ENCODE measurements at regions not wholly inside any gene's neighbourhood (a gene's known extent, or its start where the extent isn't known, plus 50 kb on each side); places are given as distances from the start of the nearest gene placed in this dataset.

DNA sequence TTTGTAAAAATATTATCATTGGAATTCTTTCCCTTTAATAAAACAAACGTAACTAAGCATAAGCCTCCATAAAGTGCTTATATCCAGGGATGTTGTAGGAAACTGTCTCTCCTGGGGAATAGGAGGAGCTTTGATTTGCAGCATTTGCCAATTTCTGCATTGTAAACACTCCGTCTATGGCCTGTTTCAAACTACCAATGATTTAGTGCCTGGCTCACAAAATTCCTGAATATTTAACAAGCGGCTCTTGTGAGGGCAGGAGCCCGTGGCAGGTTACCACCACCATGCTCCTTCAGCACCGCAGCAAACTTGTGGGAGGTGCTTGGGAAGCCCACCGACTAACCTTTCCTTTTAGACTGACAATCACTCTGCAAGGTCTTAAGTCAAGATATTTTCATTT lies 520.3 kb downstream of the SOX11 start:
- no peak overlapping the region for H3K4me2 ChIP-seq (ENCODE audit: low read length)
- ChIA-PET CTCF (no interaction called here), POLR2A (ENCODE audit: unreplicated experiment) (no interaction called here)
- no peaks in the 10 kb centered on the region for H3F3A ChIP-seq (ENCODE audit: low read length, unreplicated experiment)
- BruUV-seq (replicated peaks): no TSS peak
- H4K20me1 ChIP-seq (ENCODE audit: low read length): no peaks in the 10 kb centered on the region
- no peaks in the 10 kb centered on the region for H3K79me2 ChIP-seq (ENCODE audit: low read length)
- no peak overlapping the region for H3K4me3 ChIP-seq (ENCODE audit: low read length)
- no peaks in the 10 kb centered on the region for H3K36me3 ChIP-seq (ENCODE audit: low read depth, low read length)
- no peak overlapping the region for H3K9ac ChIP-seq (ENCODE audit: low read length)
- TF ChIP-seq EZH2phosphoT487 (IDR thresholded peaks at IDR 0.05; ENCODE audit: borderline replicate concordance, low read length): no peak
- no peak for TF ChIP-seq EZH2 (IDR thresholded peaks at IDR 0.05; ENCODE audit: low read length, unreplicated experiment)
- TF ChIP-seq, protein P1, sequence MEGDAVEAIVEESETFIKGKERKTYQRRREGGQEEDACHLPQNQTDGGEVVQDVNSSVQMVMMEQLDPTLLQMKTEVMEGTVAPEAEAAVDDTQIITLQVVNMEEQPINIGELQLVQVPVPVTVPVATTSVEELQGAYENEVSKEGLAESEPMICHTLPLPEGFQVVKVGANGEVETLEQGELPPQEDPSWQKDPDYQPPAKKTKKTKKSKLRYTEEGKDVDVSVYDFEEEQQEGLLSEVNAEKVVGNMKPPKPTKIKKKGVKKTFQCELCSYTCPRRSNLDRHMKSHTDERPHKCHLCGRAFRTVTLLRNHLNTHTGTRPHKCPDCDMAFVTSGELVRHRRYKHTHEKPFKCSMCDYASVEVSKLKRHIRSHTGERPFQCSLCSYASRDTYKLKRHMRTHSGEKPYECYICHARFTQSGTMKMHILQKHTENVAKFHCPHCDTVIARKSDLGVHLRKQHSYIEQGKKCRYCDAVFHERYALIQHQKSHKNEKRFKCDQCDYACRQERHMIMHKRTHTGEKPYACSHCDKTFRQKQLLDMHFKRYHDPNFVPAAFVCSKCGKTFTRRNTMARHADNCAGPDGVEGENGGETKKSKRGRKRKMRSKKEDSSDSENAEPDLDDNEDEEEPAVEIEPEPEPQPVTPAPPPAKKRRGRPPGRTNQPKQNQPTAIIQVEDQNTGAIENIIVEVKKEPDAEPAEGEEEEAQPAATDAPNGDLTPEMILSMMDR (conservative IDR thresholded peaks at IDR 0.05; ENCODE audit: low read depth, low read length): no peak
- no peaks in the 10 kb centered on the region for H3K9me2 ChIP-seq (replicated peaks; ENCODE audit: low read length)
- peaks cover 11% of the 10 kb centered on the region; the same call in 1 of the 2 replicates for H3K27me3 ChIP-seq (ENCODE audit: low read length)
- DNase-seq (no peak), ATAC-seq (no peak)
- H3K9me3 ChIP-seq (ENCODE audit: low read length): no peaks in the 10 kb centered on the region
- H2AFZ ChIP-seq (ENCODE audit: low read length): no peak overlapping the region
- intact Hi-C loops (cut with micrococcal nuclease): no loop called here
- H3K4me1 ChIP-seq (ENCODE audit: insufficient read depth, low read length): no peaks in the 10 kb centered on the region
- no peak overlapping the region for H3K27ac ChIP-seq (ENCODE audit: low read length)

DNA sequence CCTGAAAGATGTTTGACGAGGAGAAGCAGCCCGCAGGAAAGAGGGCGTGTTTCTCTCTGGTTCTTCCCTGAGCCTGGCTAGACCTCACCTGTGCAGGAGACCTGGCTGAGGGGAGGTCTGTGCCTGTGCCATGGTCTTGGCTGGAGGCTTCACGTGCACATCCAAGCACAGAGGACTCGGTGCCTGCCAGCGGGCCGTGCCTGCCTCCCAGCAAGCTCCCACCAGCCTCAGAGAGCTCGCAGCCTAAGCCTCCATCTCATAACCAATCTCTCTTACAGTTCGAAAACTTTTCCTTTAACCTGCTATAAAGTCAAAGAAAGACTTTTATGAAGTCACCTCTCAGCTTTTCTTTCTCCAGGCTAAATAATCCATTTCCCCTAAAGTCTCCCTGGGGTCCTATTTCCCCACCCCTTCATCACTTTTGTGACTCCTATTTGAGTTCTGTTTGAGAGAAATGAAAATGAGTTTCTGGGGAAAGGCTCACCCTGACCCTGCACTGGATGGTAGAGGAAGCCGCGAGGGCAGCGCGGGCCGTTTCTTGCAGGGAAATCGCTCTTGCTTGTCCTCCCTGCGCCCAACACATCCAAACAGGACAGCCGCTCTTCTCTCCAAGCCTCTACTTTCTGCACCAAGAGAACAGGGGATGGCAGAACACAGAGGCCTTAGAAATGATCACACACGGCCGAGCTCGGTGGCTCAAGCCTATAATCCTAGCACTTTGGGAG lies 521.0 kb downstream of the SOX11 start:
- Histone ChIP-seq H3K4me2 (ENCODE audit: low read length) (no peak overlapping the region), H3K4me1 (ENCODE audit: insufficient read depth, low read length) (no peaks in the 10 kb centered on the region), H3K9me2 (replicated peaks; ENCODE audit: low read length) (no peaks in the 10 kb centered on the region), H3K9ac (ENCODE audit: low read length) (no peak overlapping the region), H2AFZ (ENCODE audit: low read length) (no peak overlapping the region), H4K20me1 (ENCODE audit: low read length) (no peaks in the 10 kb centered on the region), H3K36me3 (ENCODE audit: low read depth, low read length) (no peaks in the 10 kb centered on the region), H3K27me3 (ENCODE audit: low read length) (peaks cover 11% of the 10 kb centered on the region; the same call in 1 of the 2 replicates), H3K79me2 (ENCODE audit: low read length) (no peaks in the 10 kb centered on the region), H3K9me3 (ENCODE audit: low read length) (no peaks in the 10 kb centered on the region), H3K4me3 (ENCODE audit: low read length) (no peak overlapping the region), H3F3A (ENCODE audit: low read length, unreplicated experiment) (no peaks in the 10 kb centered on the region), H3K27ac (ENCODE audit: low read length) (no peak overlapping the region)
- no TSS peak for BruUV-seq (replicated peaks)
- intact Hi-C loops (cut with micrococcal nuclease): no loop called here
- POLR2A ChIA-PET (ENCODE audit: unreplicated experiment): no interaction called here
- ATAC-seq (no peak), DNase-seq (no peak)
- TF ChIP-seq EZH2 (IDR thresholded peaks at IDR 0.05; ENCODE audit: low read length, unreplicated experiment) (no peak), EZH2phosphoT487 (IDR thresholded peaks at IDR 0.05; ENCODE audit: borderline replicate concordance, low read length) (no peak)
- CTCF ChIA-PET: no interaction called here

DNA sequence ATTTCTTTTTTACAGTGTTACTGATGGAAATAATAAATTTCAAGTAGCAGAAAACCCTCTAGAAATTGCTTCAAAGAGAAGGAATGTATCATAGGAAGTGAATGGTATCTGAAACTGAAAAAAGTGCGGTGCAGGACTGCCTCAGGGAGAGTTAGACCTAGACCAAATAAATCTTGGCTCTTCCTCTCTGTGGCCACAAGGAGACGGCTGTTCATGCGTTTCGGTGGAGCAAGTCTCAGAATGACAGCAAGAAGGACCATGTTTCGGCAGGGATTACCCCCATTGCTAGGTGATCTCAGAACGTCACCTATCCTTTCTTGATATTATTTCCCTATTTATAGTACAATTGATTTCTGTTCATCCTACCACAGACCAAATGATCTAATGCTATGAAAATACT lies 522.3 kb downstream of the SOX11 start:
- H3K9me2 ChIP-seq (replicated peaks; ENCODE audit: low read length): no peaks in the 10 kb centered on the region
- DNase-seq: no peak
- ATAC-seq: no peak
- intact Hi-C loops (cut with micrococcal nuclease): no loop called here
- TF ChIP-seq EZH2phosphoT487 (IDR thresholded peaks at IDR 0.05; ENCODE audit: borderline replicate concordance, low read length): no peak
- TF ChIP-seq EZH2 (IDR thresholded peaks at IDR 0.05; ENCODE audit: low read length, unreplicated experiment): no peak
- TF ChIP-seq, protein P1 (conservative IDR thresholded peaks at IDR 0.05; ENCODE audit: low read depth, low read length): 0 out of 2 replicates have a peak, but pooled peaks have one; percentile 8
- CTCF ChIA-PET: no interaction called here
- peaks cover 11% of the 10 kb centered on the region; the same call in 1 of the 2 replicates for H3K27me3 ChIP-seq (ENCODE audit: low read length)
- H3K79me2 ChIP-seq (ENCODE audit: low read length): no peaks in the 10 kb centered on the region
- no peaks in the 10 kb centered on the region for H3F3A ChIP-seq (ENCODE audit: low read length, unreplicated experiment)
- no peaks in the 10 kb centered on the region for H3K36me3 ChIP-seq (ENCODE audit: low read depth, low read length)
- H3K9ac ChIP-seq (ENCODE audit: low read length): no peak overlapping the region
- no peaks in the 10 kb centered on the region for H3K4me1 ChIP-seq (ENCODE audit: insufficient read depth, low read length)
- POLR2A ChIA-PET (ENCODE audit: unreplicated experiment): no interaction called here
- H3K9me3 ChIP-seq (ENCODE audit: low read length): no peaks in the 10 kb centered on the region
- H3K4me3 ChIP-seq (ENCODE audit: low read length): no peak overlapping the region
- no peak overlapping the region for H3K27ac ChIP-seq (ENCODE audit: low read length)
- no peak overlapping the region for H3K4me2 ChIP-seq (ENCODE audit: low read length)
- H2AFZ ChIP-seq (ENCODE audit: low read length): no peak overlapping the region
- H4K20me1 ChIP-seq (ENCODE audit: low read length): no peaks in the 10 kb centered on the region
- BruUV-seq (replicated peaks): no TSS peak
